ENCODE measurements at regions not wholly inside any gene's neighbourhood (a gene's known extent, or its start where the extent isn't known, plus 50 kb on each side); places are given as distances from the start of the nearest gene placed in this dataset.
"Not testable (repeated sequence)": the region's sequence is repeated elsewhere in the genome, so short reads cannot be mapped to it uniquely, and the experiment has no call there.

DNA sequence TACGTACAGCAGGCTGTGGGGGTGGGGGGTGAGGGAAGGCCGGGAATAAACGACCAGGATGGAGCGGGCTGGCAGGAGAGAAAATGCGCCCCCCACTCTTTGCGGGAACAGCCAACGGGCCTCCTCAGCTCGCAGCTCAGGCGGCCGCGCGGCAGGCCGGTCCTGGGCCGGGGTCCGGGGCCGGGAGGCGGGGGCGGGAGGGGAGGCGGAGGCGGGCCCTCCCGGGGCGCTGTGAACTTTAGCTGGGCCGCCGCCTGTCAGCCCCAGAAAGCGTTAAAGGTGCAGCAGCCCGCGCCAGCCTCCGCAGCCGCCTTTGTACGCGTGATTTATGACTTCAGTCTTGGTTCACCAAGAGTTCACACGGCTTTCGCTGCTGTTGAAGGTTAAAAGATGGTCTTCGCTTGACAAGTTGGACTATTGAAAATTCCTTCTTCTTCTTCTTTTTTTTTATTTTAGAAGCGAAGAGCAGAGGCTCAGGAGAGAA lies 466.0 kb upstream of the ZNG1F start:
- not testable (repeated sequence) for H3K27me3 ChIP-seq (ENCODE audit: control insufficient read depth in 3 of 3, insufficient read depth in 3 of 3, low read length in 3 of 3); H3K9me3 ChIP-seq (ENCODE audit: control insufficient read depth in 2 of 2, insufficient read depth in 1 of 2, low read depth in 1 of 2, low read length in 1 of 2); H3K4me1 ChIP-seq (ENCODE audit: control insufficient read depth in 3 of 3, insufficient read depth in 2 of 3, low read depth in 1 of 3, low read length in 2 of 3); FAIRE-seq; H3K36me3 ChIP-seq (ENCODE audit: control insufficient read depth in 3 of 3, insufficient read depth in 2 of 3, low read depth in 1 of 3, low read length in 3 of 3)
- peak; percentile 51 to 55 for DNase-seq
- WGBS, 3 donors, result 2 to 22% (median 16%) methylated on average over 12 to 27 of the region's 35 CpGs
- Histone ChIP-seq H3K4me3 (ENCODE audit: low read depth in 1 of 3, low read length in 3 of 3) (peak overlapping the region in 1 of 3 donors; percentile 23), H3K27ac (ENCODE audit: low read depth in 1 of 3, low read length in 2 of 3) (peak overlapping the region in 2 of 3 donors; percentile 49 to 55)

DNA sequence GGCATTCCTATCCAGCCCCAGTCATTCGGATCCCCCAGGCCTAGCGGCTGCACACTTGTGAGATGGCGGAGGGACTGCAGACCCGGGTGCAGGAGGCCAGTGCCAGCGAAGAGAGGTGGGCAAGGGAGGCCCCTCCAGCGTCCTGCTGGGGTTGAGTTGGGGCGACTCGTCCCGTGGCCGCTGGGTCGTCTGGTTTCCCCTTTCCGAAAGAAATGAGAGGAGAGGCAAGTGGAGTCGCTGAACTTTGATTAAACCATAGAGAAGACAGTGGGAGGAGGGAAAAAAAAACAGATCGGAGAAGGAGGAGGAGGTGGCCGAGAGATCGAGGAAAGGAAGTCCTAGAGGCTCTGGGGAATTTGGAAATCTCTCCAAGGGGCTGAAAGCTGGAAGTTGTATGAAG lies 465.2 kb upstream of the ZNG1F start:
- H3K4me1 ChIP-seq (ENCODE audit: control insufficient read depth in 3 of 3, insufficient read depth in 2 of 3, low read depth in 1 of 3, low read length in 2 of 3); H3K27me3 ChIP-seq (ENCODE audit: control insufficient read depth in 3 of 3, insufficient read depth in 3 of 3, low read length in 3 of 3); H3K4me3 ChIP-seq (ENCODE audit: low read depth in 1 of 3, low read length in 3 of 3); H3K9me3 ChIP-seq (ENCODE audit: control insufficient read depth in 2 of 2, insufficient read depth in 1 of 2, low read depth in 1 of 2, low read length in 1 of 2); H3K36me3 ChIP-seq (ENCODE audit: control insufficient read depth in 3 of 3, insufficient read depth in 2 of 3, low read depth in 1 of 3, low read length in 3 of 3); FAIRE-seq: not testable (repeated sequence)
- DNase-seq, result peak in 1 of 2 donors; percentile 27
- WGBS, 3 donors, result 20 to 66% (median 61%) methylated on average over 13 to 16 of the region's 16 CpGs
- peak overlapping the region in 2 of 3 donors; percentile 41 to 54 for H3K27ac ChIP-seq (ENCODE audit: low read depth in 1 of 3, low read length in 2 of 3)

DNA sequence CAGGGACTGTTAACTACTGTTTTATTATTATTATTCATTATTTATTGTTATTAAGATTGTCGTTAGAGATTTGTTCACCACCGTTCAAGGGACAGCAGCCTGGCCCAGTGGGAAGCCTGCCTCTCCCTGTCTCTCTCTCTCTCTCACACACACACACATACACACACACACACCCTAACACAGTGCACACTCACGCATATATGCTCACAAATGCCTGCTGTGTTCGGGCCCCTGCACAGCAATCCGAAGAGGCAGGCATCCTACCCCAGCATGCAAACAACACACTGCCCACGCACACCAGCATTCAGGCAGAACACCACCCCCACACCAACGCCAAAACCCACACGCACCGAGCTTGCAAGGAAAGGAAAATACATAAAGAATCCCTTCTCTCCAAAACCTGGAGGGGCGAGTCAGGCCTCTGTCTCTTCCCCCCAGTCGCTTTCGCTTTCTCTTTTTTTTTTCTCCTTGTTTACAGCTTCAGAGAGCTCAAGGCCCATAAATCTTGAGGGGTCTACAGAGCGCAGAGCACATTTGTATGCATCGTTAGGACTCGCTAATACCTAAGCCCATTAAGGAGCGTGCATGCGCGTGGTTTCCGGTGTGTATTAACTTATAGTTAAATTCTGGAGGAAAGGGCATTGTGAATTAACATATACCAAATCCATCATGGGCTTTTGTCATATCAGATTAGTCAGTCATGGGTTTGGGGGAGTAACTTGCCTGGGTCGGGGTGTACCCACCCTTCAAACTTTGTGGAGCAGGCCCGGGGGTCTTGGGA lies 464.6 kb upstream of the ZNG1F start:
- not testable (repeated sequence) for H3K4me3 ChIP-seq (ENCODE audit: low read depth in 1 of 3, low read length in 3 of 3); FAIRE-seq; DNase-seq; H3K9me3 ChIP-seq (ENCODE audit: control insufficient read depth in 2 of 2, insufficient read depth in 1 of 2, low read depth in 1 of 2, low read length in 1 of 2); H3K27me3 ChIP-seq (ENCODE audit: control insufficient read depth in 3 of 3, insufficient read depth in 3 of 3, low read length in 3 of 3); H3K4me1 ChIP-seq (ENCODE audit: control insufficient read depth in 3 of 3, insufficient read depth in 2 of 3, low read depth in 1 of 3, low read length in 2 of 3); H3K36me3 ChIP-seq (ENCODE audit: control insufficient read depth in 3 of 3, insufficient read depth in 2 of 3, low read depth in 1 of 3, low read length in 3 of 3)
- H3K27ac ChIP-seq (ENCODE audit: low read depth in 1 of 3, low read length in 2 of 3), result peak overlapping the region in 1 of 3 donors; percentile 62
- 23 to 35% (median 31%) methylated on average over 8 to 16 of the region's 21 CpGs for WGBS, 3 donors

DNA sequence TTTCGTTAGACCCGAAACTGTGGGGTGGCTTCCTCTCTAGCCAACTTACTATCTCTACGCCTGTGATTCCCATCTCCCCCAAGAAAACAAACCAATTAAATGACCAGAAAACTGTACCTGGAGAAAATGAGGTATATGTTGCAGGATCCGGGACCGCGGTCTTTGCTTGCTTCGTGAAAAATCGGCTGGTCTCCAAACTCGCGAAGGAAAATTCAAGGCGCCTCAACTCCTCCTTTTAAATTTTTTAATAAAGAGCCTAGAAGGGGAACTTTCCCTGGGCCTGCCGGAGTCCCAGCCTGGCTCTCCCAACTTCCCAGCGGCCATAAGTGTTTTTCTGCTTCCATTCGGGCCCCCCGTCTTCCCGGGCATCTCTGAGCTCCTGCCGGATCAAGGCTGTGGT lies 463.7 kb upstream of the ZNG1F start:
- not testable (repeated sequence) for H3K27me3 ChIP-seq (ENCODE audit: control insufficient read depth in 3 of 3, insufficient read depth in 3 of 3, low read length in 3 of 3); H3K4me1 ChIP-seq (ENCODE audit: control insufficient read depth in 3 of 3, insufficient read depth in 2 of 3, low read depth in 1 of 3, low read length in 2 of 3); H3K9me3 ChIP-seq (ENCODE audit: control insufficient read depth in 2 of 2, insufficient read depth in 1 of 2, low read depth in 1 of 2, low read length in 1 of 2); H3K4me3 ChIP-seq (ENCODE audit: low read depth in 1 of 3, low read length in 3 of 3); H3K27ac ChIP-seq (ENCODE audit: low read depth in 1 of 3, low read length in 2 of 3); FAIRE-seq; DNase-seq; H3K36me3 ChIP-seq (ENCODE audit: control insufficient read depth in 3 of 3, insufficient read depth in 2 of 3, low read depth in 1 of 3, low read length in 3 of 3)
- WGBS, 3 donors, result 84 to 92% (median 91%) methylated on average over 11 to 16 of the region's 17 CpGs

DNA sequence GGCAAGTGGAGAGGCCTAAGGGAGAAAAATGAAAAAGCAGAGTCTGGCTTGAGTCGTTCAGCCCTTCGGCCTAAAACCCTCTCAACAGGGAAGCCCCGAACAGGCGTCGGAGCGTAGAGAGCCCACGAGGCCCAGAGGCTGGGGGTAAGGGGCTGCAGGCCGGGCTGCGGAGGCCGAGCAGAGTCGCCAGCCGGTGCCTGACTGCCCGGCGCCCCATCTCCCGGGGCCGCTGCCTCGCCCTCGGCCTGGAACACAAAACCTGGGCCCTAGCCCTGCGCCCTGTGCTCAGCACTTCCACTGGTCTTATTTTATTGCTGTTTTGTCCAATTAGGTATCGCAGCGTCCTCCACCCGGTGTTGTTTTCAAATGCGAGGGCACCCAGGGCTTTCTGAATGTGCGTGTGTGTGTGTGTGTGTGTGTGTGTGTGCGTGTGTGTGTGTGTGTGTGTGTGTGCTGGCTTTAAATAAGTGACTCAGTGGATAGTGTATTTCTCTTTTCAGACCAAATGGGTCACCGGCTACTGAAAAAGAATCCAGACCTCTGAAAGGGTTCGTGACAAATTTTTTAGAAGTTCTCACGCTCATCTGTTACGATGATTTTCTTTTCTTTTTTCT lies 463.1 kb upstream of the ZNG1F start:
- 60 to 83% (median 78%) methylated on average over 12 to 25 of the region's 29 CpGs for WGBS, 3 donors

DNA sequence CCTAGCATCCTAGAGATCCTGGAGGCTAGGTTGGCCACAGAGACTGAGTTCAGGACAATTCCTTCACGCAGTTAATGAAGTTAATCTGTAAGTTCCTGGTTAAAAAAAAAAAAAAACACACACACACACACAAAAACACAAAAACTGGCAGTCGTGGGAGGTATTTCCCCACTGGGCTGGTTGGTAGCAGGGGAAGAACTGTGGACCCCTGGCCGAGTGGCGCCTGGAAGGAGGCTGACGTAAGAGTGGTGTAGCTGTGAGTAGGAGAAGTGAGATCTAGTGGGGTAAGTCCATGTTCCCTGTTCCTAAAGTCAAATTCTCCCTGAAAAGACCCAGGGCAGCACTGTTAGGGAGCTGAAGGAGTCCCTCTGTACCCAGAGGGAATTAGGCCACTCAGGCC lies 461.0 kb upstream of the ZNG1F start:
- not testable (repeated sequence) for FAIRE-seq
- 74 to 84% (median 76%) methylated on average over 5 of the region's 5 CpGs for WGBS, 3 donors

More for the DNA sequence above, 463.1 kb upstream of the ZNG1F start:
- not testable (repeated sequence) for FAIRE-seq; H3K9me3 ChIP-seq (ENCODE audit: control insufficient read depth in 2 of 2, insufficient read depth in 1 of 2, low read depth in 1 of 2, low read length in 1 of 2); DNase-seq; H3K27me3 ChIP-seq (ENCODE audit: control insufficient read depth in 3 of 3, insufficient read depth in 3 of 3, low read length in 3 of 3); H3K27ac ChIP-seq (ENCODE audit: low read depth in 1 of 3, low read length in 2 of 3); H3K4me1 ChIP-seq (ENCODE audit: control insufficient read depth in 3 of 3, insufficient read depth in 2 of 3, low read depth in 1 of 3, low read length in 2 of 3); H3K4me3 ChIP-seq (ENCODE audit: low read depth in 1 of 3, low read length in 3 of 3); H3K36me3 ChIP-seq (ENCODE audit: control insufficient read depth in 3 of 3, insufficient read depth in 2 of 3, low read depth in 1 of 3, low read length in 3 of 3)

DNA sequence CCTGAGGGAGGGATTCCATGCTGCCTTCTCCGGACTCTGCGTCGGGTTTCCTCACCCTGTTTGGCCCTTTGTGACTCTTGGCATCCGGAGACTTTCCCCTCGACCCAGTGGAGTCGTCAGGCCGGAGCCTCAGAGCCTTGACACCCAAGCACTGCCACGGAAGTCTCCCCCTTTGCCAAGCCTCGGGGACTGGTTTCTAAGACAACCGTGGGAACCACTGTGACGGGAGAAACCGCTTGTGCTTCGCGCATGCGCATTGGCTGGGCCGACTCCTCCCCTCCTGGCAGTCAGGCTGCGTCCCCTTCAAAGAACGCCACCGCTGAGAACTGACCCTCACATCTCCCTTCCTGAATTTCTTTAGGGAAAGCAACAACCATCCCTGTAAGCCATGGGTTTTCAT lies 459.4 kb upstream of the ZNG1F start:
- not testable (repeated sequence) for H3K9me3 ChIP-seq (ENCODE audit: control insufficient read depth in 2 of 2, insufficient read depth in 1 of 2, low read depth in 1 of 2, low read length in 1 of 2); H3K27ac ChIP-seq (ENCODE audit: low read depth in 1 of 3, low read length in 2 of 3); H3K27me3 ChIP-seq (ENCODE audit: control insufficient read depth in 3 of 3, insufficient read depth in 3 of 3, low read length in 3 of 3); FAIRE-seq; H3K4me3 ChIP-seq (ENCODE audit: low read depth in 1 of 3, low read length in 3 of 3); H3K4me1 ChIP-seq (ENCODE audit: control insufficient read depth in 3 of 3, insufficient read depth in 2 of 3, low read depth in 1 of 3, low read length in 2 of 3); DNase-seq; H3K36me3 ChIP-seq (ENCODE audit: control insufficient read depth in 3 of 3, insufficient read depth in 2 of 3, low read depth in 1 of 3, low read length in 3 of 3)
- 32% methylated on average over 10 of the region's 19 CpGs; no CpG with 5 or more reads in 2 of the 3 donors for WGBS, 3 donors

More for the DNA sequence above, 461.0 kb upstream of the ZNG1F start:
- not testable (repeated sequence) for H3K27me3 ChIP-seq (ENCODE audit: control insufficient read depth in 3 of 3, insufficient read depth in 3 of 3, low read length in 3 of 3); H3K27ac ChIP-seq (ENCODE audit: low read depth in 1 of 3, low read length in 2 of 3); H3K4me3 ChIP-seq (ENCODE audit: low read depth in 1 of 3, low read length in 3 of 3); DNase-seq; H3K4me1 ChIP-seq (ENCODE audit: control insufficient read depth in 3 of 3, insufficient read depth in 2 of 3, low read depth in 1 of 3, low read length in 2 of 3); H3K36me3 ChIP-seq (ENCODE audit: control insufficient read depth in 3 of 3, insufficient read depth in 2 of 3, low read depth in 1 of 3, low read length in 3 of 3); H3K9me3 ChIP-seq (ENCODE audit: control insufficient read depth in 2 of 2, insufficient read depth in 1 of 2, low read depth in 1 of 2, low read length in 1 of 2)

DNA sequence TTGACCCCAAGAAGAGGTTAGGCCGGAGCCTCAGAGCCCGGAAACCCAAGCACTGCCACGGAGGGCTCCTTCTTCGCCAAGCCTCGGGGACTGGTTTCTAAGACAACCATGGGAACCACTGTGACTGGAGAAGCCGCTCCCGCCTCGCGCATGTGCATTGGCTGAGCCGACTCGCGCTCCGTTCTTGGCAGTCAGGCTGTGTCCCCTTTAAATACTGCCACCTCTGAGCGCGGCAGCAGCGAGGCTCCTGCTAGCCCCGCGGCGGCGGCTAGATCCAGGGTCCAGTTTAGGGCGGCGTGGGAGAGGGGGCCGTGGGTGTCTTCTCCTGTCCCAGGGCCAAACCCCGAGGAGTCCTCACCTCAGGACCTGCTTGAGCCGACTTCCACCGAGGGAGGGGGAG lies 457.1 kb upstream of the ZNG1F start:
- DNase-seq; FAIRE-seq; H3K27ac ChIP-seq (ENCODE audit: low read depth in 1 of 3, low read length in 2 of 3); H3K36me3 ChIP-seq (ENCODE audit: control insufficient read depth in 3 of 3, insufficient read depth in 2 of 3, low read depth in 1 of 3, low read length in 3 of 3); H3K9me3 ChIP-seq (ENCODE audit: control insufficient read depth in 2 of 2, insufficient read depth in 1 of 2, low read depth in 1 of 2, low read length in 1 of 2); H3K4me3 ChIP-seq (ENCODE audit: low read depth in 1 of 3, low read length in 3 of 3); H3K4me1 ChIP-seq (ENCODE audit: control insufficient read depth in 3 of 3, insufficient read depth in 2 of 3, low read depth in 1 of 3, low read length in 2 of 3); H3K27me3 ChIP-seq (ENCODE audit: control insufficient read depth in 3 of 3, insufficient read depth in 3 of 3, low read length in 3 of 3): not testable (repeated sequence)
- WGBS, 3 donors, result 94 to 97% (median 95%) methylated on average over 18 to 26 of the region's 26 CpGs
